A549 (cell line): ENCODE measurements at regions not wholly inside any gene's neighbourhood (a gene's known extent, or its start where the extent isn't known, plus 50 kb on each side); places are given as distances from the start of the nearest gene placed in this dataset.

Source experiments
- ATAC-seq, 2 experiments: fragments of 200-7000 bp in 1 of 2; fragments of >200 bp in 1 of 2; cut with Nextera tagmentation in 1 of 2; cut with Tn5 transposase in 1 of 2; 3 replicates each; pipeline versions ENCODE4 v1.8.0 to v1.9.1; 2018 to 2020; ENCODE audit warnings: mild to moderate bottlenecking in 1 of 2, moderate library complexity in 1 of 2
- CTCF ChIA-PET: fragments of 300-600 bp; sonication (Branson Sonifier 250); formaldehyde crosslinking; extraction: SDS; loops from one replicate; lab custom pipeline; 2021; ENCODE audit warnings: antibody characterized with exemption, inconsistent platforms; lab: Yijun Ruan, JAX
- POLR2A ChIA-PET: fragments of 350-600 bp; formaldehyde crosslinking; extraction: SDS; loops from one replicate; lab custom pipeline; 2021; ENCODE audit warnings: antibody characterized with exemption, inconsistent platforms; lab: Yijun Ruan, JAX
- DNase-seq, 2 experiments: peaks; one replicate each; pipeline versions ENCODE4 v3.0.0 to v3.0.0-alpha.2; 2011 to 2016; ENCODE audit warnings: low read depth in 1 of 2, low spot score in 1 of 2
- FAIRE-seq: peaks from 2 replicates; lab custom pipeline; 2011; peaks lifted over from hg19 to GRCh38; lab: Jason Lieb, UNC
- H3K27ac ChIP-seq, 2 experiments: fragments of >200 bp; sonication (Bioruptor Twin); formaldehyde crosslinking; 3 replicates each; pipeline ENCODE4 v1.5.1; 2016 to 2017
- H3K4me1 ChIP-seq: fragments of >200 bp; sonication (Bioruptor Twin); formaldehyde crosslinking; 3 replicates; pipeline ENCODE4 v1.6.1; 2016
- H3K4me2 ChIP-seq: fragments of >200 bp; sonication (Bioruptor Twin); formaldehyde crosslinking; 3 replicates; pipeline ENCODE4 v1.6.1; 2016
- H3K4me3 ChIP-seq: fragments of >200 bp; sonication (Bioruptor Twin); formaldehyde crosslinking; 3 replicates; pipeline ENCODE4 v1.5.1; 2016
- H3K9me3 ChIP-seq: fragments of >200 bp; sonication (Bioruptor Twin); formaldehyde crosslinking; 3 replicates; pipeline ENCODE4 v1.6.1; 2016
- CBX2 ChIP-seq: fragments of 200-600 bp; sonication (generic); IDR thresholded peaks from 2 replicates; pipeline ENCODE4 v1.6.1; 2016; ENCODE audit warnings: low read depth, mild to moderate bottlenecking, borderline replicate concordance
- CBX8 ChIP-seq: fragments of 200-600 bp; sonication (generic); IDR thresholded peaks from 2 replicates; pipeline ENCODE4 v1.6.1; 2016
- CHD4 ChIP-seq: fragments of 200-600 bp; sonication (generic); IDR thresholded peaks from 2 replicates; pipeline ENCODE4 v1.6.1; 2016; ENCODE audit warnings: antibody characterized with exemption, mild to moderate bottlenecking, borderline replicate concordance
- CTCF ChIP-seq: fragments of >200 bp; sonication (Bioruptor Twin); formaldehyde crosslinking; IDR thresholded peaks from 3 replicates; pipeline ENCODE4 v1.5.1; 2016
- EHMT2 ChIP-seq: fragments of 200-600 bp; sonication (generic); IDR thresholded peaks from 2 replicates; pipeline ENCODE4 v1.6.1; 2016; ENCODE audit warnings: antibody characterized with exemption, low read depth, mild to moderate bottlenecking, moderate library complexity
- ELK1 ChIP-seq: fragments of 150-350 bp; IDR thresholded peaks from 2 replicates; pipeline ENCODE4 v1.6.1; 2014; ENCODE audit warnings: low read depth, mild to moderate bottlenecking, low read length
- EP300 ChIP-seq, 2 experiments: fragments of >200 bp; sonication (Bioruptor Twin); formaldehyde crosslinking; IDR thresholded peaks; 2 replicates in 1 of 2; 3 replicates in 1 of 2; pipeline ENCODE4 v1.6.1; 2016 to 2017
- FOSB ChIP-seq: fragments of 250-450 bp; sonication (Bioruptor Pico); IDR thresholded peaks from 2 replicates; pipeline ENCODE4 v1.5.0; 2020; ENCODE audit warnings: mild to moderate bottlenecking, moderate library complexity
- HES2 ChIP-seq: fragments of >200 bp; sonication (Bioruptor Twin); formaldehyde crosslinking; IDR thresholded peaks from 2 replicates; pipeline ENCODE4 v1.6.1; 2016
- HOXA7 ChIP-seq: fragments of 250-450 bp; sonication (Bioruptor Pico); IDR thresholded peaks from 2 replicates; pipeline ENCODE4 v1.5.0; 2020; ENCODE audit warnings: mild to moderate bottlenecking, moderate library complexity
- JUN ChIP-seq, 2 experiments: fragments of >200 bp; sonication (Bioruptor Twin); formaldehyde crosslinking; IDR thresholded peaks; 2 replicates in 1 of 2; 3 replicates in 1 of 2; pipeline ENCODE4 v1.6.1; 2016 to 2017
- KDM1A ChIP-seq: fragments of 200-600 bp; sonication (generic); IDR thresholded peaks from 2 replicates; pipeline ENCODE4 v1.6.1; 2016; ENCODE audit warnings: low read depth, mild to moderate bottlenecking
- KDM5A ChIP-seq: fragments of 200-600 bp; sonication (generic); IDR thresholded peaks from 2 replicates; pipeline ENCODE4 v1.6.1; 2016; ENCODE audit warnings: antibody characterized with exemption, mild to moderate bottlenecking
- MAFK ChIP-seq: fragments of 450-650 bp; IDR thresholded peaks from 2 replicates; pipeline ENCODE4 v1.6.1; 2014; ENCODE audit not compliant: partially characterized antibody
- MAX ChIP-seq: IDR thresholded peaks from 2 replicates; pipeline ENCODE4 v1.6.1; 2012
- NPAS2 ChIP-seq: fragments of 250-450 bp; sonication (Bioruptor Pico); IDR thresholded peaks from 2 replicates; pipeline ENCODE4 v1.8.0; 2022; ENCODE audit warnings: mild to moderate bottlenecking, moderate library complexity, borderline replicate concordance
- NR3C1 ChIP-seq: fragments of >200 bp; sonication (Bioruptor Twin); formaldehyde crosslinking; IDR thresholded peaks from 3 replicates; pipeline ENCODE4 v1.6.1; 2017
- PBX3 ChIP-seq: IDR thresholded peaks from 2 replicates; pipeline ENCODE4 v1.6.1; 2012
- PHF8 ChIP-seq: fragments of 200-600 bp; sonication (generic); IDR thresholded peaks from 2 replicates; pipeline ENCODE4 v1.6.1; 2016; ENCODE audit warnings: low read depth, mild to moderate bottlenecking, antibody characterized with exemption, moderate library complexity, borderline replicate concordance
- RCOR1 ChIP-seq: fragments of 150-350 bp; IDR thresholded peaks from 2 replicates; pipeline ENCODE4 v1.6.1; 2014; ENCODE audit warnings: antibody characterized with exemption, low read length, low read depth
- RNF2 ChIP-seq: fragments of 200-600 bp; sonication (generic); IDR thresholded peaks from 2 replicates; pipeline ENCODE4 v1.6.1; 2016; ENCODE audit warnings: low read depth, mild to moderate bottlenecking, antibody characterized with exemption, moderate library complexity, borderline replicate concordance
- SMC3 ChIP-seq: fragments of >200 bp; sonication (Bioruptor Twin); formaldehyde crosslinking; IDR thresholded peaks from 3 replicates; pipeline ENCODE4 v1.6.1; 2018; ENCODE audit warnings: inconsistent platforms
- TFCP2L1 ChIP-seq: fragments of 250-450 bp; sonication (Bioruptor Pico); IDR thresholded peaks from 2 replicates; pipeline ENCODE4 v1.5.0; 2021; ENCODE audit warnings: mild to moderate bottlenecking
- TP53 ChIP-seq: fragments of 250-450 bp; sonication (Bioruptor Pico); IDR thresholded peaks from 2 replicates; pipeline ENCODE4 v1.5.0; 2021; ENCODE audit warnings: mild to moderate bottlenecking, moderate library complexity
- ZFP36 ChIP-seq: fragments of 450-650 bp; IDR thresholded peaks from 2 replicates; pipeline ENCODE4 v1.6.1; 2014; ENCODE audit warnings: borderline replicate concordance; ENCODE audit not compliant: partially characterized antibody
- ZNF302 ChIP-seq: fragments of 250-450 bp; sonication (Bioruptor Pico); IDR thresholded peaks from 2 replicates; pipeline ENCODE4 v1.9.0; 2021; ENCODE audit warnings: inconsistent platforms, mild to moderate bottlenecking, moderate library complexity
- WGBS: methylation state at CpG from one replicate; pipeline ENCODE4 v1.1.6; 2017; ENCODE audit errors: missing lambda C conversion rate; 5-methylcytosine and 5-hydroxymethylcytosine counted together

GRCh38 chr3:177473184-177473583 is 275.9 kb upstream of the TBL1XR1 start:
- POLR2A ChIA-PET = no interaction called here
- H3K9me3 ChIP-seq = no peaks in the 10 kb centered on the region
- no peak overlapping the region for H3K27ac ChIP-seq
- H3K4me2 ChIP-seq = no peak overlapping the region
- no peak for ATAC-seq
- no peak overlapping the region for H3K4me3 ChIP-seq
- CTCF ChIA-PET = no interaction called here
- TF ChIP-seq KDM5A = no peak
- TF ChIP-seq NPAS2 (CRISPR knock-in tag) = no peak
- no peak for TF ChIP-seq PBX3
- no peak for TF ChIP-seq KDM1A
- no peak for TF ChIP-seq PHF8
- no peak for TF ChIP-seq JUN (IDR thresholded peaks at IDR 0.05)
- no peak for TF ChIP-seq RNF2
- no peak for TF ChIP-seq MAFK
- no peak for TF ChIP-seq CTCF
- no peak for TF ChIP-seq RCOR1
- TF ChIP-seq CBX2 = no peak
- no peak for TF ChIP-seq HES2
- no peak for TF ChIP-seq MAX
- no peak for TF ChIP-seq ZNF302 (CRISPR knock-in tag)
- TF ChIP-seq NR3C1 = no peak
- TF ChIP-seq CHD4 = no peak
- no peak for FAIRE-seq
- WGBS = 70% methylated on average over 5 of the region's 6 CpGs
- no peak for DNase-seq
- H3K4me1 ChIP-seq = peaks cover 14% of the 10 kb centered on the region

- CTCF ChIA-PET = no interaction called here
- DNase-seq = no peak
- ATAC-seq = no peak
- TF ChIP-seq CHD4 = no peak
- TF ChIP-seq SMC3 = no peak
- TF ChIP-seq TP53 (CRISPR knock-in tag) = no peak
- TF ChIP-seq ZFP36 = no peak
- no peak for TF ChIP-seq EP300 (IDR thresholded peaks at IDR 0.05)
- TF ChIP-seq CBX8 = no peak
- no peak for TF ChIP-seq HOXA7 (CRISPR knock-in tag)
- no peak for TF ChIP-seq ELK1
- no peak for TF ChIP-seq TFCP2L1 (CRISPR knock-in tag)
- TF ChIP-seq EHMT2 = no peak
- no peak for TF ChIP-seq FOSB (CRISPR knock-in tag)
- no peak for FAIRE-seq
- Histone ChIP-seq H3K4me2 (no peak overlapping the region), H3K4me3 (no peak overlapping the region), H3K27ac (no peak overlapping the region), H3K4me1 (peaks cover 20% of the 10 kb centered on the region), H3K9me3 (no peaks in the 10 kb centered on the region)
- 75% methylated on average over 2 of the region's 2 CpGs for WGBS
- POLR2A ChIA-PET = no interaction called here
Observed at GRCh38 chr3:177473903-177474302, 276.6 kb upstream of the TBL1XR1 start.
